MM.1S (cell line): ENCODE measurements at regions not wholly inside any gene's neighbourhood (a gene's known extent, or its start where the extent isn't known, plus 50 kb on each side); places are given as distances from the start of the nearest gene placed in this dataset.

Experiments
- DNase-seq: peaks from one replicate; pipeline ENCODE4 v3.0.0-alpha.2; 2015
- H2AFZ ChIP-seq: fragments of 300-600 bp; sonication (generic); 2 replicates; pipeline ENCODE4 v1.6.0; 2016; ENCODE audit warnings: antibody characterized with exemption, low read length
- H3F3A ChIP-seq: fragments of 300-600 bp; sonication (generic); 2 replicates; pipeline ENCODE4 v1.6.1; 2016; ENCODE audit warnings: mild to moderate bottlenecking, antibody characterized with exemption, low read length, moderate library complexity, mixed read lengths; ENCODE audit not compliant: insufficient read depth
- H3K27ac ChIP-seq: fragments of 300-600 bp; sonication (generic); 2 replicates; pipeline ENCODE4 v1.5.1; 2016; ENCODE audit warnings: mild to moderate bottlenecking, low read length
- H3K27me3 ChIP-seq: fragments of 300-600 bp; sonication (generic); replicated peaks from 2 replicates; pipeline ENCODE4 v1.6.0; 2016; ENCODE audit warnings: low read length; ENCODE audit not compliant: insufficient read depth
- H3K36me3 ChIP-seq: fragments of 300-600 bp; sonication (generic); replicated peaks from 2 replicates; pipeline ENCODE4 v1.6.1; 2016; ENCODE audit warnings: mild to moderate bottlenecking, low read length, mixed read lengths; ENCODE audit not compliant: insufficient read depth
- H3K4me1 ChIP-seq: fragments of 300-600 bp; sonication (generic); 2 replicates; pipeline ENCODE4 v1.6.1; 2016; ENCODE audit warnings: low read length, mixed read lengths
- H3K4me2 ChIP-seq: fragments of 300-600 bp; sonication (generic); 2 replicates; pipeline ENCODE4 v1.6.0; 2016; ENCODE audit warnings: low read depth, low read length
- H3K4me3 ChIP-seq: fragments of 300-600 bp; sonication (generic); 2 replicates; pipeline ENCODE4 v1.5.1; 2016; ENCODE audit warnings: low read length, mixed read lengths
- H3K79me2 ChIP-seq: fragments of 300-600 bp; sonication (generic); 2 replicates; pipeline ENCODE4 v1.6.1; 2016; ENCODE audit warnings: mixed run types, low read length, mixed read lengths
- H3K9ac ChIP-seq: fragments of 300-600 bp; sonication (generic); 2 replicates; pipeline ENCODE4 v1.6.1; 2016; ENCODE audit warnings: low read length, mixed read lengths
- H3K9me2 ChIP-seq: fragments of 300-600 bp; sonication (generic); replicated peaks from 2 replicates; pipeline ENCODE4 v1.6.1; 2016; ENCODE audit warnings: mild to moderate bottlenecking, low read length, mixed read lengths; ENCODE audit not compliant: insufficient read depth
- H3K9me3 ChIP-seq: fragments of 300-600 bp; sonication (generic); replicated peaks from 2 replicates; pipeline ENCODE4 v1.6.1; 2016; ENCODE audit warnings: mild to moderate bottlenecking, low read length, mixed read lengths; ENCODE audit not compliant: insufficient read depth
- H4K20me1 ChIP-seq: fragments of 300-600 bp; sonication (generic); 2 replicates; pipeline ENCODE4 v1.6.1; 2016; ENCODE audit warnings: mild to moderate bottlenecking, low read length, moderate library complexity, mixed read lengths; ENCODE audit not compliant: insufficient read depth
- EZH2 ChIP-seq: fragments of 300-600 bp; sonication (generic); optimal IDR thresholded peaks from 2 replicates; pipeline ENCODE3; 2017; ENCODE audit warnings: low read depth, mild to moderate bottlenecking, antibody characterized with exemption, low read length, mixed read lengths
- EZH2phosphoT487 ChIP-seq: fragments of 300-600 bp; sonication (generic); IDR thresholded peaks from 2 replicates; pipeline ENCODE4 v1.6.1; 2018; ENCODE audit warnings: antibody characterized with exemption, low read length
- TF ChIP-seq, protein P1 (sequence below): fragments of 300-600 bp; sonication (generic); IDR thresholded peaks from 2 replicates; pipeline ENCODE4 v1.5.1; 2016; ENCODE audit warnings: antibody characterized with exemption, low read length, mixed read lengths

DNA sequence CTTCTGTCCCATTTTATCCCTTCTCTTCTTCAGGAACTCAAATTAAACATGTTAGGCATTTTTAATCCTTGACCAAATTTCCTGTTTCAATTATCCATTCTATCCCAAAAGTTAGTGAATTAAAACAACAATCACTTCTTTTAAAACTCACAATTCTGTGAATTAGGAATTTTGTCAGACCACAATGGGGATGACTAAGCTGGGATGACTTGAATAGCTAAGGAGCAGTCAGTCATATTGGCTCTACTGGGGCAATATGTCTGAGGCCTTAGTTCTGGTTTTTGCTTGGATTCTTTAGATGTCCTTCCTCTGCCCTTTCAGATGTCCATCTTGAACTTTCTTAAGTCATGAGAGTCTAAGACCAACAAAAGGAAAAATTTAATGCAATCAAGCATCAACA lies 178.2 kb upstream of the TGFBR2 start:
- DNase-seq, result no peak
- H3K36me3 ChIP-seq, result no peaks in the 10 kb centered on the region

DNA sequence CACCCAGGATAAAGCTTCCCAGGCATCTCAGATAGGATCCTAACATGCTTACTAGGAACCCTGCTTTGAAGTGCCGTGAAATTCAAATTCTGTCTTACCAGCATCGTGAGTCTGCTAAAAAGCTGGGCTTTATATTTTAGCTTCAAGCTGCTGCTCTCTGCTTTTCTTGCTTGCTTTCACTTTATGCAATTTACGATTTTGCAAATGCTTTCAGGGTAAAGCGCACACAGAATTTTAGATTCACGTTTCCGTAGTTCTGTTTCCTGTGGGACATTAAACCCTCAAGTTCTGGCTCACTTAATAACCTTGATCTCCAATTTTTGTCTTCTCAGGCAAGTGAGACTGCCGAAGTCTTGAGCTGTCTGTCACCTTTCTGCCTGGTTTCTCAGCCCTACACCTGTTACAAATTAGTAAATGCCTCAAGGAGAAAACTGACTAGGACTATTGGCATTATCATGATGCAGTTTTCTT lies 170.5 kb upstream of the TGFBR2 start:
- peak overlapping the region; percentile 35 for H3K4me3 ChIP-seq

More for the DNA sequence above, 178.2 kb upstream of the TGFBR2 start:
- TF ChIP-seq, protein P1, sequence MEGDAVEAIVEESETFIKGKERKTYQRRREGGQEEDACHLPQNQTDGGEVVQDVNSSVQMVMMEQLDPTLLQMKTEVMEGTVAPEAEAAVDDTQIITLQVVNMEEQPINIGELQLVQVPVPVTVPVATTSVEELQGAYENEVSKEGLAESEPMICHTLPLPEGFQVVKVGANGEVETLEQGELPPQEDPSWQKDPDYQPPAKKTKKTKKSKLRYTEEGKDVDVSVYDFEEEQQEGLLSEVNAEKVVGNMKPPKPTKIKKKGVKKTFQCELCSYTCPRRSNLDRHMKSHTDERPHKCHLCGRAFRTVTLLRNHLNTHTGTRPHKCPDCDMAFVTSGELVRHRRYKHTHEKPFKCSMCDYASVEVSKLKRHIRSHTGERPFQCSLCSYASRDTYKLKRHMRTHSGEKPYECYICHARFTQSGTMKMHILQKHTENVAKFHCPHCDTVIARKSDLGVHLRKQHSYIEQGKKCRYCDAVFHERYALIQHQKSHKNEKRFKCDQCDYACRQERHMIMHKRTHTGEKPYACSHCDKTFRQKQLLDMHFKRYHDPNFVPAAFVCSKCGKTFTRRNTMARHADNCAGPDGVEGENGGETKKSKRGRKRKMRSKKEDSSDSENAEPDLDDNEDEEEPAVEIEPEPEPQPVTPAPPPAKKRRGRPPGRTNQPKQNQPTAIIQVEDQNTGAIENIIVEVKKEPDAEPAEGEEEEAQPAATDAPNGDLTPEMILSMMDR, result no peak
- no peak for TF ChIP-seq EZH2
- TF ChIP-seq EZH2phosphoT487, result no peak
- H3K4me1 ChIP-seq, result no peaks in the 10 kb centered on the region
- H3K27ac ChIP-seq, result no peak overlapping the region
- no peaks in the 10 kb centered on the region for H3K9me3 ChIP-seq
- no peaks in the 10 kb centered on the region for H4K20me1 ChIP-seq
- H3K4me2 ChIP-seq, result no peak overlapping the region
- H3K79me2 ChIP-seq, result no peaks in the 10 kb centered on the region
- no peak overlapping the region for H2AFZ ChIP-seq
- H3K9ac ChIP-seq, result no peak overlapping the region
- H3K27me3 ChIP-seq, result no peaks in the 10 kb centered on the region
- H3F3A ChIP-seq, result no peaks in the 10 kb centered on the region
- H3K9me2 ChIP-seq, result no peaks in the 10 kb centered on the region
- no peak overlapping the region for H3K4me3 ChIP-seq

DNA sequence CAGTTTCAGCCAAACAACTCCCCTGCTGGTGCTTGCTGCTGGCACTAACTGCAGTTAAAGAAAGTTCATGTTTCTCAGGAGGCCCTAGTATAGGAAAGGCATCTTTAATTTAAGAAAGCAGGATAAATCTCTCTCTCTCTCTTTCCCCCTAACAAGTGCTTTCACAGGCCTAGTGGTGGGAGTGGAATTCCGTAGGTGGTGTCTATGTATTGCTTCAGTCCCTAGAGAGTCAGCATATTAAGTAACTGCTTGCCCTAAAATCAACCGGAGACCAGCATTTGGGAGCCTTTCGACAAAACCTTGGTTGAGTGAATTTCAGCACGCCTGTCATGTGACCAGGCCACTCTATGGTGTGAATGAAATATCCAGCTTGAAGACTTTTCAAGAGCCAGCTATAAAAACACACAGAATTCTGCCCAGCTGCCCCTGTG lies 169.2 kb upstream of the TGFBR2 start:
- Histone ChIP-seq H4K20me1 (no peaks in the 10 kb centered on the region), H3K9me3 (no peaks in the 10 kb centered on the region), H3K9ac (no peak overlapping the region), H3K27ac (no peak overlapping the region), H3K36me3 (no peaks in the 10 kb centered on the region), H2AFZ (no peak overlapping the region), H3K9me2 (no peaks in the 10 kb centered on the region), H3K79me2 (no peaks in the 10 kb centered on the region), H3K4me1 (no peaks in the 10 kb centered on the region), H3K27me3 (no peaks in the 10 kb centered on the region), H3F3A (no peaks in the 10 kb centered on the region), H3K4me3 (no peak overlapping the region), H3K4me2 (no peak overlapping the region)
- DNase-seq, result no peak
- TF ChIP-seq, protein P1, result no peak
- TF ChIP-seq EZH2phosphoT487, result no peak
- no peak for TF ChIP-seq EZH2

More for the DNA sequence above, 170.5 kb upstream of the TGFBR2 start:
- peak overlapping the region; percentile 38 for H3K4me2 ChIP-seq
- no peak overlapping the region; the same call in 1 of the 2 replicates for H3K9ac ChIP-seq
- DNase-seq, result peak; percentile 27
- peak overlapping the region; percentile 41 for H2AFZ ChIP-seq
- no peak overlapping the region for H3K27ac ChIP-seq
- H4K20me1 ChIP-seq, result no peaks in the 10 kb centered on the region
- TF ChIP-seq EZH2phosphoT487 (no peak), EZH2 (no peak)
- TF ChIP-seq, protein P1, result no peak
- no peaks in the 10 kb centered on the region for H3F3A ChIP-seq
- H3K9me3 ChIP-seq, result no peaks in the 10 kb centered on the region
- no peaks in the 10 kb centered on the region for H3K9me2 ChIP-seq
- no peaks in the 10 kb centered on the region for H3K4me1 ChIP-seq
- H3K79me2 ChIP-seq, result no peaks in the 10 kb centered on the region
- no peaks in the 10 kb centered on the region for H3K27me3 ChIP-seq
- no peaks in the 10 kb centered on the region for H3K36me3 ChIP-seq
